Embryonic facial prominence (tissue), 1 donor: ENCODE measurements at regions not wholly inside any gene's neighbourhood (a gene's known extent, or its start where the extent isn't known, plus 50 kb on each side); places are given as distances from the start of the nearest gene placed in this dataset.
"Not testable (repeated sequence)": the region's sequence is repeated elsewhere in the genome, so short reads cannot be mapped to it uniquely, and the experiment has no call there.

Experiments used
- DNase-seq: peaks from one replicate; pipeline ENCODE4 v3.0.0-alpha.2; 2016; ENCODE audit errors: extremely low spot score

- not testable (repeated sequence) for DNase-seq
Measured at GRCh38 chr13:107926515-107926914, 288.8 kb downstream of the LIG4 start.

- not testable (repeated sequence) for DNase-seq
Measured at GRCh38 chr13:107916902-107917301, 298.4 kb downstream of the LIG4 start.

GRCh38 chr13:107912745-107913144 lies 302.6 kb downstream of the LIG4 start:
- DNase-seq: no peak

- DNase-seq: no peak
Measured at GRCh38 chr13:107907065-107907805, 308.1 kb downstream of the LIG4 start.

GRCh38 chr13:107906131-107906530 lies 309.2 kb downstream of the LIG4 start:
- DNase-seq: no peak

GRCh38 chr13:107901996-107902562 lies 313.3 kb downstream of the LIG4 start:
- no peak for DNase-seq

- no peak for DNase-seq
Measured at GRCh38 chr13:107901230-107901629, 314.1 kb downstream of the LIG4 start.

GRCh38 chr13:107900775-107901174 lies 314.6 kb downstream of the LIG4 start:
- no peak for DNase-seq

- no peak for DNase-seq
Measured at GRCh38 chr13:107886118-107886517, 329.2 kb downstream of the LIG4 start.

GRCh38 chr13:107884564-107884963 lies 330.8 kb downstream of the LIG4 start:
- DNase-seq: no peak

- DNase-seq: no peak
Measured at GRCh38 chr13:107883561-107884175, 331.7 kb downstream of the LIG4 start.

GRCh38 chr13:107882708-107883560 lies 332.4 kb downstream of the LIG4 start:
- DNase-seq: no peak

GRCh38 chr13:107881362-107881761 lies 334.0 kb downstream of the LIG4 start:
- no peak for DNase-seq

- DNase-seq: no peak
Measured at GRCh38 chr13:107874456-107874855, 340.9 kb downstream of the LIG4 start.

GRCh38 chr13:107873926-107874325 lies 341.4 kb downstream of the LIG4 start:
- DNase-seq: no peak

GRCh38 chr13:107870400-107870799 lies 344.9 kb downstream of the LIG4 start:
- DNase-seq: no peak

GRCh38 chr13:107867701-107868661 lies 347.4 kb downstream of the LIG4 start:
- DNase-seq: no peak

- DNase-seq: no peak
Measured at GRCh38 chr13:107866941-107867623, 348.3 kb downstream of the LIG4 start.

GRCh38 chr13:107866032-107866940 lies 349.1 kb downstream of the LIG4 start:
- no peak for DNase-seq
